ENCODE measurements at regions not wholly inside any gene's neighbourhood (a gene's known extent, or its start where the extent isn't known, plus 50 kb on each side); places are given as distances from the start of the nearest gene placed in this dataset.
A peak's percentile ranks its signal among the peaks of the same experiment; 100 is the strongest.

GRCh38 chr11:10975287-10975721, 117.5 kb upstream of the ZBED5 start (continued):
- TF ChIP-seq ASH2L (IDR thresholded peaks at IDR 0.05; ENCODE audit: borderline replicate concordance, low read depth) = no peak
- no peak for TF ChIP-seq PAX8 (IDR thresholded peaks at IDR 0.05)
- TF ChIP-seq ESRRA (IDR thresholded peaks at IDR 0.05; ENCODE audit: low read length) = no peak

DNA sequence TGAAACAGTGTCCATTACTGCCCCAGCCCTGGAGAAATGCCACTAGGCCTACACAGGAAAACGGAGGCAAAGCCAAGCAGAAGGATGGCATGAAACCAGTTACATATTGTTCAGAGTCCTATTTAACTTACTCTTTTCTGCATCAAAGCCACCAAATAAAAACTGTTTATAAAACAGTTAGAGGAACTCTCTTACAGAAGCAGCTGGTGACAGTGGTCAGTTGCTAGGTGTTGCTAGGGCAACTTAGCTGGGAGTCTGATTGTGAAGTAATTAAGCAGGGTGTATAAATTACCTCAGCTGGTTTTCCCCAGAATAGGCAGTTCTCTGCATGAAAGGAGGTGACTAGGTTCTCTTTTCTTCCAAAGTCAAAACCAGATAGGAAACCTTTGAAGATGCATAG, 115.6 kb upstream of the ZBED5 start:
- DNase-seq (ENCODE audit: low read depth, low spot score) (no peak), ATAC-seq (no peak), FAIRE-seq (no peak)
- TF ChIP-seq GATAD2B (conservative IDR thresholded peaks at IDR 0.05; ENCODE audit: low read depth) = no peak
- TF ChIP-seq RFX5 (IDR thresholded peaks at IDR 0.05; ENCODE audit: low read depth, low read length) = peak; percentile 87
- Histone ChIP-seq H3K4me1 (ENCODE audit: control insufficient read depth, insufficient read depth, low read length) (no peaks in the 10 kb centered on the region), H3K79me2 (ENCODE audit: control insufficient read depth, insufficient read depth, low read length) (no peaks in the 10 kb centered on the region), H3K4me2 (ENCODE audit: control insufficient read depth, insufficient read depth) (no peak overlapping the region), H3K27ac (ENCODE audit: control insufficient read depth, insufficient read depth) (no peak overlapping the region), H3K9me3 (replicated peaks; ENCODE audit: control insufficient read depth, insufficient read depth, low read length) (no peaks in the 10 kb centered on the region), H3K36me3 (ENCODE audit: control insufficient read depth in 2 of 2, insufficient read depth in 2 of 2, low read length in 1 of 2) (no peaks in the 10 kb centered on the region), H3K27me3 (replicated peaks in 1 of 2; ENCODE audit: control insufficient read depth in 2 of 2, insufficient read depth in 2 of 2, low read length in 1 of 2) (no peaks in the 10 kb centered on the region), H3K9ac (ENCODE audit: control insufficient read depth, insufficient read depth, low read length) (no peak overlapping the region), H2AFZ (ENCODE audit: control insufficient read depth, low read depth, low read length) (no peak overlapping the region), H3K4me3 (no peak overlapping the region), H4K20me1 (ENCODE audit: control insufficient read depth, insufficient read depth) (no peaks in the 10 kb centered on the region)
- WGBS (ENCODE audit: insufficient coverage, insufficient replicate concordance, low lambda C conversion rate, missing lambda C conversion rate) = 17% methylated on average over 1 of the region's 1 CpG
- ChIA-PET POLR2A (no interaction called here), CTCF (interaction anchor here (0.6 to 1.2 kb wide), 2 partner anchors 55 to 945 kb away, joined by 3 to 5 read pairs; no protein-coding TSS in a partner anchor), SMC1A (ENCODE audit: uncharacterized antibody, unreplicated experiment) (interaction anchor here (1.8 kb wide), 1 partner anchor 10 kb away, joined by 5 read pairs; no protein-coding TSS in a partner anchor), RAD21 (ENCODE audit: unreplicated experiment) (no interaction called here)
- intact Hi-C loops (cut with micrococcal nuclease; ENCODE audit: unreplicated experiment) (no loop called here), in situ Hi-C loops (cut with MboI) (no loop called here)
- BruUV-seq (replicated peaks) = no TSS peak

GRCh38 chr11:10970926-10971325, 113.1 kb upstream of the ZBED5 start:
- Histone ChIP-seq H3K9me3 (replicated peaks; ENCODE audit: control insufficient read depth, insufficient read depth, low read length) (no peaks in the 10 kb centered on the region), H3K4me2 (ENCODE audit: control insufficient read depth, insufficient read depth) (no peak overlapping the region), H2AFZ (ENCODE audit: control insufficient read depth, low read depth, low read length) (no peak overlapping the region), H3K79me2 (ENCODE audit: control insufficient read depth, insufficient read depth, low read length) (no peaks in the 10 kb centered on the region), H3K27ac (ENCODE audit: control insufficient read depth, insufficient read depth) (no peak overlapping the region), H3K27me3 (replicated peaks in 1 of 2; ENCODE audit: control insufficient read depth in 2 of 2, insufficient read depth in 2 of 2, low read length in 1 of 2) (no peaks in the 10 kb centered on the region), H3K36me3 (ENCODE audit: control insufficient read depth in 2 of 2, insufficient read depth in 2 of 2, low read length in 1 of 2) (no peaks in the 10 kb centered on the region), H3K9ac (ENCODE audit: control insufficient read depth, insufficient read depth, low read length) (no peak overlapping the region), H3K4me3 (no peak overlapping the region), H4K20me1 (ENCODE audit: control insufficient read depth, insufficient read depth) (no peaks in the 10 kb centered on the region), H3K4me1 (ENCODE audit: control insufficient read depth, insufficient read depth, low read length) (no peaks in the 10 kb centered on the region)
- in situ Hi-C loops (cut with MboI) = no loop called here
- FAIRE-seq (no peak), ATAC-seq (no peak), DNase-seq (ENCODE audit: low read depth, low spot score) (no peak)
- WGBS (ENCODE audit: insufficient coverage, insufficient replicate concordance, low lambda C conversion rate, missing lambda C conversion rate) = 49% methylated on average over 3 of the region's 3 CpGs
- BruUV-seq (replicated peaks) = no TSS peak
- POLR2A ChIA-PET = no interaction called here
- RAD21 ChIA-PET (ENCODE audit: unreplicated experiment) = no interaction called here
- CTCF ChIA-PET = no interaction called here
- SMC1A ChIA-PET (ENCODE audit: uncharacterized antibody, unreplicated experiment) = no interaction called here
- intact Hi-C loops (cut with micrococcal nuclease; ENCODE audit: unreplicated experiment) = no loop called here
- TF ChIP-seq TCF7 (IDR thresholded peaks at IDR 0.05; ENCODE audit: borderline replicate concordance) (no peak), RCOR1 (conservative IDR thresholded peaks at IDR 0.05; ENCODE audit: low read depth, low read length) (no peak), TARDBP (IDR thresholded peaks at IDR 0.05; ENCODE audit: borderline replicate concordance) (no peak), NKRF (conservative IDR thresholded peaks at IDR 0.05) (no peak), SIX5 (IDR thresholded peaks at IDR 0.05; ENCODE audit: low read depth, low read length, severe bottlenecking) (no peak), ZNF207 (IDR thresholded peaks at IDR 0.05; ENCODE audit: borderline replicate concordance) (no peak)
- TF ChIP-seq, protein P1, sequence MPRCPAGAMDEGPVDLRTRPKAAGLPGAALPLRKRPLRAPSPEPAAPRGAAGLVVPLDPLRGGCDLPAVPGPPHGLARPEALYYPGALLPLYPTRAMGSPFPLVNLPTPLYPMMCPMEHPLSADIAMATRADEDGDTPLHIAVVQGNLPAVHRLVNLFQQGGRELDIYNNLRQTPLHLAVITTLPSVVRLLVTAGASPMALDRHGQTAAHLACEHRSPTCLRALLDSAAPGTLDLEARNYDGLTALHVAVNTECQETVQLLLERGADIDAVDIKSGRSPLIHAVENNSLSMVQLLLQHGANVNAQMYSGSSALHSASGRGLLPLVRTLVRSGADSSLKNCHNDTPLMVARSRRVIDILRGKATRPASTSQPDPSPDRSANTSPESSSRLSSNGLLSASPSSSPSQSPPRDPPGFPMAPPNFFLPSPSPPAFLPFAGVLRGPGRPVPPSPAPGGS (IDR thresholded peaks at IDR 0.05; ENCODE audit: borderline replicate concordance, insufficient read depth, low read depth, low read length, poor library complexity, severe bottlenecking) = no peak
